ENCODE measurements at regions not wholly inside any gene's neighbourhood (a gene's known extent, or its start where the extent isn't known, plus 50 kb on each side); places are given as distances from the start of the nearest gene placed in this dataset.

- Histone ChIP-seq H3K36me3 (no peaks in the 10 kb centered on the region), H3K9me3 (peaks cover 2% of the 10 kb centered on the region), H3K27me3 (ENCODE audit: low read depth) (no peaks in the 10 kb centered on the region), H3K27ac (no peak overlapping the region), H3K4me3 (no peak overlapping the region), H3K4me1 (no peaks in the 10 kb centered on the region)
- DNase-seq (no peak), ATAC-seq (no peak)
- TF ChIP-seq CTCF (IDR thresholded peaks at IDR 0.05): no peak
- intact Hi-C loops (cut with DNase I): no loop called here
These were observed 1084.6 kb upstream of the ARRDC3 start for GRCh38 chr5:92467695-92468094.

- TF ChIP-seq CTCF (IDR thresholded peaks at IDR 0.05): no peak
- intact Hi-C loops (cut with DNase I): no loop called here
- Histone ChIP-seq H3K4me3 (no peak overlapping the region), H3K27ac (no peak overlapping the region), H3K27me3 (ENCODE audit: low read depth) (no peaks in the 10 kb centered on the region), H3K36me3 (no peaks in the 10 kb centered on the region), H3K9me3 (no peaks in the 10 kb centered on the region), H3K4me1 (no peaks in the 10 kb centered on the region)
- DNase-seq (no peak), ATAC-seq (no peak)
These were observed 1077.4 kb upstream of the ARRDC3 start for GRCh38 chr5:92460505-92460904.

GRCh38 chr5:92459654-92460053 is 1076.5 kb upstream of the ARRDC3 start:
- Histone ChIP-seq H3K4me1 (no peaks in the 10 kb centered on the region), H3K27ac (no peak overlapping the region), H3K27me3 (ENCODE audit: low read depth) (no peaks in the 10 kb centered on the region), H3K4me3 (no peak overlapping the region), H3K9me3 (no peaks in the 10 kb centered on the region), H3K36me3 (no peaks in the 10 kb centered on the region)
- intact Hi-C loops (cut with DNase I): no loop called here
- ATAC-seq (no peak), DNase-seq (no peak)
- TF ChIP-seq CTCF (IDR thresholded peaks at IDR 0.05): no peak

GRCh38 chr5:92455011-92455410 is 1071.9 kb upstream of the ARRDC3 start:
- H3K27ac ChIP-seq: no peak overlapping the region
- no peak for DNase-seq
- intact Hi-C loops (cut with DNase I): no loop called here
- TF ChIP-seq CTCF (IDR thresholded peaks at IDR 0.05): no peak
- H3K4me3 ChIP-seq: no peak overlapping the region
- no peaks in the 10 kb centered on the region for H3K36me3 ChIP-seq
- no peaks in the 10 kb centered on the region for H3K4me1 ChIP-seq
- H3K9me3 ChIP-seq: no peaks in the 10 kb centered on the region
- no peaks in the 10 kb centered on the region for H3K27me3 ChIP-seq (ENCODE audit: low read depth)
- ATAC-seq: no peak

GRCh38 chr5:92444888-92445287 is 1061.8 kb upstream of the ARRDC3 start:
- Histone ChIP-seq H3K4me3 (no peak overlapping the region), H3K27me3 (ENCODE audit: low read depth) (no peaks in the 10 kb centered on the region), H3K36me3 (no peaks in the 10 kb centered on the region), H3K4me1 (no peaks in the 10 kb centered on the region), H3K27ac (no peak overlapping the region), H3K9me3 (no peaks in the 10 kb centered on the region)
- ATAC-seq: no peak
- no peak for DNase-seq
- intact Hi-C loops (cut with DNase I): no loop called here
- TF ChIP-seq CTCF (IDR thresholded peaks at IDR 0.05): no peak

GRCh38 chr5:92435781-92436180 is 1052.7 kb upstream of the ARRDC3 start:
- no peak for TF ChIP-seq CTCF (IDR thresholded peaks at IDR 0.05)
- ATAC-seq: no peak
- H3K27me3 ChIP-seq (ENCODE audit: low read depth): no peaks in the 10 kb centered on the region
- no peaks in the 10 kb centered on the region for H3K36me3 ChIP-seq
- H3K4me1 ChIP-seq: no peaks in the 10 kb centered on the region
- no peak overlapping the region for H3K4me3 ChIP-seq
- DNase-seq: no peak
- no peak overlapping the region for H3K27ac ChIP-seq
- intact Hi-C loops (cut with DNase I): no loop called here
- no peaks in the 10 kb centered on the region for H3K9me3 ChIP-seq

All from lower lobe of right lung (tissue), 2 donors.